NCI-H2029 (cell line): ENCODE measurements at regions not wholly inside any gene's neighbourhood (a gene's known extent, or its start where the extent isn't known, plus 50 kb on each side); places are given as distances from the start of the nearest gene placed in this dataset.
A peak's percentile ranks its signal among the peaks of the same experiment; 100 is the strongest.
"Not testable (repeated sequence)": the region's sequence is repeated elsewhere in the genome, so short reads cannot be mapped to it uniquely, and the experiment has no call there.

Experiments used
- DNase-seq: peaks from one replicate; lab custom pipeline; 2025; lab: John Stamatoyannopoulos, UW

- no peak for DNase-seq
Observed at GRCh38 chr6:134394905-134395304, 77.0 kb upstream of the SGK1 start.

GRCh38 chr6:134394208-134394607 lies 76.3 kb upstream of the SGK1 start:
- DNase-seq: no peak

GRCh38 chr6:134391205-134391604 lies 73.3 kb upstream of the SGK1 start:
- DNase-seq: no peak

GRCh38 chr6:134389658-134390057 lies 71.7 kb upstream of the SGK1 start:
- no peak for DNase-seq

GRCh38 chr6:134389129-134389528 lies 71.2 kb upstream of the SGK1 start:
- DNase-seq: no peak

- not testable (repeated sequence) for DNase-seq
Observed at GRCh38 chr6:134386482-134386881, 68.6 kb upstream of the SGK1 start.

- DNase-seq: peak; percentile 17
Observed at GRCh38 chr6:134381959-134382358, 64.0 kb upstream of the SGK1 start.

- no peak for DNase-seq
Observed at GRCh38 chr6:134379599-134379998, 61.7 kb upstream of the SGK1 start.

- peak; percentile 13 for DNase-seq
Observed at GRCh38 chr6:134379076-134379475, 61.2 kb upstream of the SGK1 start.

- no peak for DNase-seq
Observed at GRCh38 chr6:134378426-134378825, 60.5 kb upstream of the SGK1 start.

GRCh38 chr6:134376785-134377184 lies 58.9 kb upstream of the SGK1 start:
- DNase-seq: no peak

- DNase-seq: no peak
Observed at GRCh38 chr6:134375220-134375580, 57.3 kb upstream of the SGK1 start.

GRCh38 chr6:134374491-134375219 lies 56.7 kb upstream of the SGK1 start:
- no peak for DNase-seq

- no peak for DNase-seq
Observed at GRCh38 chr6:134373993-134374392, 56.1 kb upstream of the SGK1 start.

- no peak for DNase-seq
Observed at GRCh38 chr6:134373282-134373922, 55.5 kb upstream of the SGK1 start.

GRCh38 chr6:134372603-134373281 lies 54.8 kb upstream of the SGK1 start:
- no peak for DNase-seq

- no peak for DNase-seq
Observed at GRCh38 chr6:134368670-134369069, 50.8 kb upstream of the SGK1 start.
